GM21526 (cell line): ENCODE measurements at regions not wholly inside any gene's neighbourhood (a gene's known extent, or its start where the extent isn't known, plus 50 kb on each side); places are given as distances from the start of the nearest gene placed in this dataset.

Experiments
- ATAC-seq: cut with Tn5 transposase; IDR thresholded peaks from one replicate; pipeline ENCODE4 v1.9.1; 2021; ENCODE audit warnings: moderate library complexity; ENCODE audit not compliant: unreplicated experiment, low FRiP score

DNA sequence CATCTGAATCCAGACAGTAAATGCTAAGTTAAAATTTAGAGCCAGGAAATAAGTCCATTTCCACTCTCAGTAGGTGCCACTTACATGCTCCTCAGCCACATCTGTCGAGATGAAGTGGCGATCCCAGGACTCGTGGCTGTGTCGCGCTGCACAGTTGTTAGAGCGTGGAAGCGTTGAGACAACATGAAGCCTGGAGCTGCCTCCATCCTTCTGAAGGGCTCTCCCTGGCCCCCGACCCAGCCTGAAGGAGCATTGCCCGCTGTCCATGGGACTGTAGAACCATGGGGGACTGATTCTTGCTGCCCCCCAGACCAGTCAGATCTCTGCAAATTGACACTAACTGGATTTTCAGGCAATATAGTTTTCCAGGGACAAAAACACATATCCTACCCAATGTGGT lies 58.9 kb downstream of the IRX1 start:
- ATAC-seq = no peak

DNA sequence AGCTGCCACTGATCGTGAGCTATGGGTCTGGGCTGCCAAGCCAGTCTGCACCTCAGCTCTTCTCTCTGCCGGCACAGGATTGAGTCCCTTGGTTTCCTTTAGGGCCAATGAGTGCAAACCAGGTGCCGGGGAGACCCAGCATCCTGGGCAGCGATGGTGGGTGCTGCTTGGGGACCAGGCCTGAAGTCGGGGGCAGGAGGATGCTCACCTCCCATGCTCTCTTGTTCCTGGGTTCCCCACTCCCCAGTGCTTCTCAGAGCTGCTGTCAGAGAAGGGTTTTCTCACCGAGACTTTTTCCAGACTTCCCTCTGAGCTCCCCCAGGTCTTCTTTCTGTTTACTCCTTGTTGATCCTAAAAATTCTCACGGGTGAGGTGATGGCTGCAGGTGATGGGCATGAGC lies 61.2 kb downstream of the IRX1 start:
- no peak for ATAC-seq

DNA sequence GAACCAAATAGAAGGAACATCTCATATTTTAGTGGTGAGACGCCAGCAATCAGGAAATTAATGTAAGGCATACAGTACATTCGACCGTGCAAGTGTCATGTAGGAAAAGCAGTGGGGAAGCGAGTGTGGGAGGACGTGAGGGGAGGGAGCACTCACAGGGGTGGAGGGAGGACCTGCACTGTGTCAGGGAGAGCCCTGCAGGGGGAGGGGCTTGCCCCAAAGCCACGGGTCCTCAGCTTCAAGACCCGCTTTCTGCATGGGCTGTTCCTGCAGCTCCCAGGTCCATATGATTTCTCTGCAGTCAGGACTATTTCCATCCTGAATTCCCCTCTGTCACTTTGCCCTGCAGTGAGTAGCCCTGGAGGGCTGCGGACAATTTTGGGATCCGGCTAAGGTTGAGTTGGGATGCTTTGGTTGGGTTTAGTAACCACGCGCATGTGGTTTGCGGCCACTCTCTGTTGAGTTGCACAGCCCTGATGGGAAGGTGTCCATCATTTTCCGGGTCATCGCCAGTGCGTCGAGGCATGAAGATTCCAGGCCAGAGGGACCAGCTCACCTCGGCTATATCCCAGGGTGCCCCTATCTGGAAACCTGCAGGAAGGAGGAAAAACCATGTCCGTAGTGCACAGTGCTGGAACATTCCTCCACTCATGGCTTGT lies 61.9 kb downstream of the IRX1 start:
- no peak for ATAC-seq

DNA sequence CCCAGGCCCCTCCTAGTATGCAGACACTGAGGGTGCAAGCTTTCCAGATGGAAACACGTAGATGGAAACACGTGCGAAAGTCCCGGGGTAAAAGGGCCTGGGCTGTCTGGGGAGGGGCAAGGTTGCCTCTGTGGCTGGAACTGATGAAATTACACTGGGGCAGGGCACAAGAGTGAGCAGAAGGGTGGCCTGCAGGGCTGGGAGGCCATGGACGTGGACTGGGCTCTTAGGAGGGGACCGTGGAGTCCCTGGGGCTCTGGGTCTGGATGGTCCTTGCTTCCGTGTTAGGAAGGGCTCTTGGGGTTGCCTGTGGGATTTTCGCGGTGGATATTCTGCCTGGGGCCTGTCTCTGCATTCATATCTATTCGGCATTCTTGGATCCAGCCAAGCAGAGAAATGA lies 63.3 kb downstream of the IRX1 start:
- ATAC-seq = no peak

DNA sequence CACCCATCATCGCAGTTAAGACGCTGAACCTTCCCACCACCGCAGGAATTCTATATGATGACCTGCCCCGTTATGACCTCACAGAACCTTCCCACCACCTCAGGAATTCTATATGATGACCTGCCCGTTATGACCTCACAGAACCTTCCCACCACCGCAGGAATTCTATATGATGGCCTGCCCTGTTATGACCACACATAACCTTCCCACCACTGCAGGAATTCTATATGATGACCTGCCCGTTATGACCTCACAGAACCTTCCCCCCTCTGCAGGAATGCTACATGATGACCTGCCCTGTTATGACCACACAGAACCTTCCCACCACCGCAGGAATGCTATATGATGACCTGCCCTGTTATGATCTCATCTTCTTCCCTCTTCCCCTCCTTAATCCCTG lies 64.3 kb downstream of the IRX1 start:
- ATAC-seq = no peak

DNA sequence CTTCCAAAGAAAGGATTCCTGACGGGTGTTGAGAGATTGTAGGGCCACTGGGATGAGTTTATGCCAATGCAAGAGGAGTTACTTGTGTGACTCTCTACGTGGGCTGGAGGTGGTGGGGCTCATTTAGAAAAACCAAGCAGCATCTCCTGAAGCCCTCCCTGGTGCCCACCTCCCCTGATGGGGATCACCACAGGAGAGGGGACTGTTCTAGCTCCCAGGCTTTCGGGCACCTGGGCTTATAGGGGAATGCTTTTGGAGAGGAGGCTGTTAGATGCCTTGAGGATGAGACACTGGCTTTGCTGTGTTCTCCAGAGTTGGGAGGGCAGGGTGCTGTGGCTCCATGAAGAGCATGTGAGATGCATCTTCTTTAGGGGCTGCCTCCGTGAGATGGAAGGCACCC lies 65.0 kb downstream of the IRX1 start:
- no peak for ATAC-seq

DNA sequence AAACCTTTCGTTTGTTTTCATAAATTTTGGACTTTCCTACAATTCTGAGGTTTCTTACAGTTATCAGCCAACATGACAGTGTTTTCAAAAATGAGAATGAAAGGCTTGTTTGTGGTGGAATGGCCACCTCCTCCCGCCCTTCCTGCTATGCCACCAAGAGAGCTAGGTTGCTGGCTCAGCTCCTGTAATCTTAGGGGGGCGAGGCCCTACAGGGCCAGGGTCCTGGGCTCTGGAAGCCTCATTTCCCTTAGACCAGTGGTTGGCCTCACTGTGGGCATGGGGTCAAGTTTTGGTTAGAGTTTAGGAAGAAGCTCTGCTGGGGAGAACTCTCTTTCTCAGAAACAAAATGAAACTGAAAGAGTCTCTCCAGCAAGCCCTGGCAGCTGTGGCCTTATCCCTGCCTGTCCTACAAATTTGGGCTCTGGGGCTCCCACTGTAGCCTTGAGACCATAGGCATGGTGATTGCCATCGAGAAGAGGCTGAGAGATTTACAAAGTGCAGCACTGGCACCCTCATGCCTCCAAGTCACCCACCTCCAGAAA lies 66.2 kb downstream of the IRX1 start:
- no peak for ATAC-seq

DNA sequence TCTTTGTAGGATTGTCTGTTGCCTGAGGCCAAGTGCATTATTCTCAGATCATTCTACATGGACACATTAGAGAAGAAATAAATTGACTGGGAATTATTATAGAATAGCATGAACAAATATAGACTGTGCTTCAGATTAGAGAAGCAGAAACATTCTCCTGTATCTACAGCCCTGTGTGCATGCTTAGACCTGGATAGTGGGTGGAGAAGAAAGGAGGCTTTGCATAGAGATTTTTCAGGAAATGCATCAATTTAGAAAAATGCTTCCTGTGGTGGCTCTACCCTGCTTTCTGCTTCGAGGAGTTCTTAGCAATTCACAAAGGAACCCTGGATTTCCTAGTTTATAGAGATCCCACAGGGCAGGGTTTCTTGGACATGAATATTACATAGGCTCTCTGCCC lies 66.7 kb downstream of the IRX1 start:
- ATAC-seq = no peak

DNA sequence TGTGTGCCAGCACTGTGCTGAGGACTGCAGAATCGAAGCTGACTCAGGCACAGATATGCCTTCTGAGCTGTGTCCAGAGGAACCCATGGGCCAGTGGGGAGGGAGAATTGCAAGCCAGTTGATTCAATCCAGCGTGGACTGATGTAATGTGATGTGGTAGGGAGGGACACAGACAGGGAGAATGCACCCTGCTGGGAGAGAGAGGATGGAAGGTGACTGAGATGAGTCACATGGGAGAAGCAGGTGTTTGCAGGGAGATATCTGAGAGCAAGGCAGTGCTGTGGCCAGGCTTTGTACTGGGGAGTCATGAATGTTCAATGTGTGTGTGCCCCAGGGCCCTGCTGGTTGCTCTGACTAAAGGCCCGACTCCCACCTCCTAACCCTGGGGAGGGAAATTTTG lies 75.7 kb downstream of the IRX1 start:
- no peak for ATAC-seq

DNA sequence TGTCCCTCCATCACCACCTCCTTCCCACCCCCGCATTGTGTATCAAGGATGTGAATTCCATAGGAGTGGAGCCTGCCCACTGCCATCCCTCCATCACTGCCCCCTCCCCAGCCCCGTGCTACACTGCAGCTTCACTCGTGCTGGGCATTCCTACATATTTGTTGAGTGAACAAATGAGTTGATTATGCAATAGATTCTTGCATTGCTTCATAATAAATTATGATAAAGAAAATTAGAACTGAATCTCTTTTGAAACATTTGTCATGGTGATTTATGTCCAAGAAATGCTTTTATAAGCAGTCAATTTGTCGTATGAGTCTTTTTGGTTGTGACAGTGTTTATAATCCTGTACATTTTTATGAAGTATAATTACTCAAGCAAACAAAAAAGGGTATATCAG lies 83.2 kb downstream of the IRX1 start:
- ATAC-seq = no peak

DNA sequence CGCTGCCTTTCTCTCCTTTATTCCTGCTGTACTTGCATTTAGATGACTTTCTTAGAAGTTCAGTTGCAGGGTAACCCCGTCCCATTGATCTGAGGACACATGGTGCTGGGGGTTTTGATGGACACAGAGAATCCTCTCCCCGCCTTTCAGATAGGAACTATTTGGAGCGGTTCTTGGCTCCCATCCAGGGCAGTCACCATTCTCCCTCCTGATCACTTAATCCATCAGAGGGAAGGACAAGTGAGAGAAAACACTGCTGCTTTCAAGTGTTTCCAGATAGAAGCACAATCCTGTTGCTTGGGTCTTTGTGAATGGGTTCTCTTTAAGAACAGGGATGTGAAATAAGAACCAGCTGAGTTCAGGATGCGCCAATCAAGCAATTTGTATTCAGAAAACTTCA lies 85.2 kb downstream of the IRX1 start:
- no peak for ATAC-seq

DNA sequence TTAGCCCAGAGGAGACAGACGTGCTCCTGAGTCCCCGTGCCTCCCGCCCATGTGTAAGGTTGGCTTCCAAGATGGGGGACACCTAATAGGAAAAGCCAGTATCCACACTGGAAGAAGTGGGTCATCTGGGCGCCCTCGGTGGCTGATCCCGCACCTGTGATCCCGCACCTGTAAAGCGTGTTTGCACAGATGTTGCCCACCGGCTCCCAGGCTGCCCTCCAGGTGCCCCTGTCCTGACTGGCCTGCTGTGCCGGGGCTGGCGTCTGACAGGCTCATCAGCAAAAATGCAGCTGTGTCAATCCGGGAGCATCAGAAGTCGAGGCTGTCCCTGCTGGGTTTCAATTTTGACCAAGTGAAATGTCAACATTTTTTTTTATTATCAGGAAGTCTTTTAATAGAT lies 88.5 kb downstream of the IRX1 start:
- no peak for ATAC-seq

DNA sequence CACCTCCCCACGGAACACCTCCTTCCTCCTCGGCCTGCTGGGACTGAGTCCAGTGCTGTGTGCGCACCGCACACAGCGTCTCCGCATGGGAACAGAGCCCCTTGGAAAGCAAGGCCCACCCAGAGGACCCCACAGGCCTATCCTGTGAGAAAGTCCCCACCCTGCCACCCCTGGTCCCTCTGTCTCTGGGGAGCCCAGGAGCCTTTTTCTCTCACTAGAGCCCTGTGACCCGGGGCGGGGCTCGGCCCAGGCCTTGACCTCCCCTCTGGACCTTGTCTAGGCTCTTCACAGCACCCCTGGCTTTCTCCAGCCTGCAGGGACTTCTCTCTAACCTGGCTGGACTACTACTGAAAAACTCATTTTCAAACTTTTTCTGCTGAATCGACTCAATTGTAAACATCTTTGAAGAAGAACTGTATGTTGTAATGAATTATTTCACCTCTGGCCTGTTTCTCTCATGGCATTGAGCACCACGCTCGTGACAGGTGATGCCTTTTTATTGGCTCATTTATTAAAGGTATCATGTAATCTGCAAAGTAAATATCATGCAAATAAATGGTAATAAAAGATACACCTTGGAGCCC lies 89.2 kb downstream of the IRX1 start:
- no peak for ATAC-seq

DNA sequence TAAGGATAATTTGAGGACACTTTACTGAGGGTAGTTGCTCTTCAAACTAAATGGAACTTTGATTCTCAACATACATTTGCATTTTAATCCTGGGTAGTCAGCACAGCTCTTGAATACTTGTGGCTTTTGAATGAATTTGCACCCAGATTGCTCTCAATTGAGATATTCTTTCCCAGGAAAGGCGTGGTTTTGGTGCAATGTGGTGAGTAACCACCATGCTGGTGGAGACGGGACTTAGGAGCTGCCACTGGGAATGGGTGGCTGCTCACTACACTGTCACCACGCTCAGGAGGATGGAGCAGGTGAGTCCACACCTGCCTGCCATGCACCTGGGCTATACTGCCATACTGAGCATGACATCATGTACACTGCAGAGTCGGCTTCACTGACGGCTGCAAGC lies 99.2 kb downstream of the IRX1 start:
- no peak for ATAC-seq

DNA sequence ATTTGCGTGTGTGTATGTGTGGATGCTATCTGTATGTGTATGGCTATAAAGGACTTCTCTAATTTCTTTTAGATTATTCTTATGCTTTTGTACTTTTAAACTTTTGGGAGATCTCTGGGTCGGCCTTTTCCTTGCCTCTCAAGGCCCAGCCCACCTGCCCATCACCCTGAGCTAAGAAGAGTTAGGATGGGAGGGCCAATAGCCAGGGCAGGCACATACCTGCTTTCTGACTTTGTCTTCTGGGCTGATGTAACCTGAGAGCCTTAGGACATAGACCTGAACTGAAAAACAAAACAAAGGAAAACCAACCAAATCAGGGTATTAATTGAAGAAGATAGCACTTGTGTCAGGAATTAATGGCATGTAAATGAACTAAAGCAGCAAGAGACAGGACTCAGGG lies 100.2 kb downstream of the IRX1 start:
- no peak for ATAC-seq

DNA sequence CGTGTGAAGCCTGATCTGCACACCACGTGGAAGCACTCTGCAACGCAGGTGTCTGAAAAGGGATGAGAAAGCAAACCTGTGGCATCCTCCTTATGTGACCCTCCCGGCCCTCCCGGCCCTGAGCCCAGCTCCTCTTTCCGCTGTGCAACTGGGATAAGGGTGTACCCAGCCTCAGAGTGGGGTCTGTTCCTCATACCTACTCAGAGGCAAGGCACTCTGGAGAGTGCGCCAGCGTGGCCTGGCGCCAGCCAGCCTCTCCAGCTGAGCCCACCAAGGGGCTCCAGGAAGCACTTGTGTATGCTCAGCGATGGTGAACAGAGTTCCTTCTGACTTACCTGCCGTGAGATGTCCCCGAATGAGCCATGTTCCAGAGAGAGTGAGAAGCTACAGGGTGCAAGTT lies 102.8 kb downstream of the IRX1 start:
- no peak for ATAC-seq

DNA sequence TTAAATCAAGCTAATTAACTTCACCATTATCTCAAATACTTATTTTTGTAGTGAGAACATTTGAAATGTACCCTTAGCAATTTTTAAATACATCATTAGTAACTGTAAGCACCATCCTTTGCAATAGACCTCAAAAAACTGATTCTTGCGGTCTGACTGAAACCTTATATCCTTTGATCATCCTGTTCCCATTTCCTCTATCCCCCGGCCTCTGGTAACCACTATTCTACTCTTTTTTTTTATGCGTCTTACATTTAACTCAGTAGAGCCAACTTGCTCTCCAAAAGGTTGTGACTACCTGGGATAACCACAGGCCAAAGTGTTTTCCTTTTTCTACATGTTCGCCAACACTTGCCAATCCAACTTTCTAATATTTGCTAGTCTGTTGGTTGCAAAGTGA lies 106.1 kb downstream of the IRX1 start:
- no peak for ATAC-seq

DNA sequence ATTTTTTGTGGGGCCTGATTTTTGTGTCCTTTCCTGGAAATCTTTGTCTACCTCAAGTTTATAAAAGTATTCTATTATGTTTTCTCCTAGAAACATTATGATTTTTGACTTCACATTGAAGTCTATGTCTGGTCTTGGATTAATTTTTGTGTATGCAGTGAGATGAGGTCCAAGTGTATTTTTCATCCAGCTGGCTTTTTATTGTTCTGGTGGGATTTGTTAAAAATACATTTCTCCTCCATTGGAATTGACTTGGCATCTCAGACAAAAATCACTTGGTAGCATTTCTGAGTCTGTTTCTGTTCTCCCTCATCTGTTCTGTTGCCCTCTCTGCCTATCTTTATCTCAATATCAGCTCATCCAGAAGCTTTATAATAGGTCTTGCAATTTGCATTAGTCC lies 109.0 kb downstream of the IRX1 start:
- no peak for ATAC-seq

DNA sequence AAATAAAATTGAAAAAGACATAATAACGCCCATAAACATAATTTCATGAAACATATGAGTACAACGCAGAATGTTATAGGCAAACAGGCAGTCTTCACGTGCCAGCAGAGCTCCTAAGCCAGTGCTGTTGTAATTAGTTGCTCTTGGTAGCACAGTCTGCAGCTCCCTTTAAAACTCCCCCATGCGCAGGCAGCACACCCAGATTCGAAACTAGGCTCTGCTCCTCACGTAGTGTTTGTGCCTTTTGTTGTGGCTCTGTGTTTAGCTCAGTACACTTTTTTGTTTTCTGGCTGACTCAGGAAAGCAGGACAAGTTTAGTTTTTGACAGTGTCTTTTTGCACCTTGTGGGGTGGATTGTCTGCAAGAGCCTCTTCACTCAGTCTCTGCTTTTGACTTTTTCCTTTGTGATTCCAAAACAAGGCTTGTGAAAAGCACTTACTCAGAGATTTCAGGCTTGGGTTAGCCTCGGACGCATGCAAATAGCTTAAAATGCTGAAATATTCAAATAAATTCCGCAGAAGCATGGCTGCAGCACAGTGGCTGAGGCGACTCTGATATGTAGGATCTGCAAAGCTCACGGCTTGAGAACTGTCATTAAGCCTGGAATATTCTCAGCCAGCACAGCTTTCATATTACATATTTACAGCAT lies 113.6 kb downstream of the IRX1 start:
- ATAC-seq = no peak

DNA sequence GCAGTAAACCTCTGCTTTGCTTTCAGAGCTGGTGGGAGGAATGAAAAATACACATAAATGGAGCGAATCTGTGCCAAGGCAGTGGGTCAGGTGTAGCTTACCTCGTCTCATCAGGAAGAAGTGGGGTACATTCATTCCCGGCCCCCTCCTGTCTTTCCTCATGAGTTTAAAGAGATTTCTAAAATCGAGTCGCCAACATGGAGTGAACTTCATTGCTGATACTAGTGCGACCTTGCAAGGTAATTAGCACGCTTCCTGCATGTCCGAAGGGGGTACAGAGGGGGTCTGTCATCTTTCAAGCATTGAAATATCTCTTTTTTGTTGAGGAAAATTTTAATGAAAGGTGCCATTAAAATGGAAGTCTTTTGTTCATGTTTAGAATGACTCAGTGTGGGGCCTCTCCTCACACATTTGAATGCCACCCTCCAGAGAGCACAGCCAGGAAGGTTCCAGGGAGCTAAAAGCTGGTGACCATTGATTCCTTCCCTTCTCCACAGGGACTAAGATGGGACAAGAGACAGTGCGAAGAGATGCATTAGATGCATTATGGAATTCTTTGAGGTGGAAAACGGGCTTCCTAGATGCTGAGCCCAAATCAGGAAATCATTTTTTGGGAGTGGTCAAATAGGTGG lies 114.2 kb downstream of the IRX1 start:
- ATAC-seq = no peak

DNA sequence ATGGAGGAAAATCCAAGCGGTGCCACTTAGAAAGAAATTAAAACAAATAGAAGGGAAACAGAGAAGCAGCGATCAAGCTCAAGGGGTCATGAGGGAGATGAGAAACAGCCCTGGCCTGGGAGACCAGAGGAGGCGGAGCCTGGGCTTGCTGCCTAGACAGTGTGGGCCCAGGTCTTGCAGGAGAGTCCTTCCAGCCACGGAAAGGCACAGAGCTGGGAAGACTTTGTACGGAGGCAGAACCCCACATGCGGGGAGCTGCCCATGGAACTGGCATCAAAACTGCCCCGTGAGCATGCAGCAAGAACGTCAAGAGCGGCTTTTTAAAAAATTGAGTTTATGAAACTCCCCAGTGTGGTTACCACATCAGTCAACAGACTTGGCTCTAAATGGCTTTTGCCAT lies 119.4 kb downstream of the IRX1 start:
- no peak for ATAC-seq

DNA sequence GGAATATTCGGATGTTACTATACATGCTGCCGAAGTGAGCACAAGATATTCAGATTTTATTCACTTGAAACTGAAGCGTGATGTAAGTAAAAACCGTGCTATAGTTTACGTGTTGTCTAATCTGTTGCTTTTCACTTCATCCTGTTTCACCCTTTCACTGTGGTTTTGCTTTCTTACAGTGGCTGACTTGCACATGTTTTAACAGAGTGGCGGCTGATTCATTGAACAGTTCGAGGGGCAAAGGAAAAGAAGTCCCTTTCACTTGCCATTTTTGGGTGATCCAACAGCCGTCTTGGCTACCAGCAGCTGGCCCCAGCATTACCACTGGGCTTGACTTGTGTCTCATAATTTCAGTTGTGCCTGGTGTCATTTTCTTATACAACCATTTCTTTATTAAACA lies 134.0 kb downstream of the IRX1 start:
- ATAC-seq = no peak
